Posterior vena cava (tissue), 2 donors: ENCODE measurements at regions not wholly inside any gene's neighbourhood (a gene's known extent, or its start where the extent isn't known, plus 50 kb on each side); places are given as distances from the start of the nearest gene placed in this dataset.

Experiments used
- DNase-seq: peaks from one replicate; pipeline ENCODE4 v3.0.0-alpha.2; 2020; ENCODE audit warnings: low spot score
- intact Hi-C, 2 donors: fragments of 100-400 bp; cut with DNase I; formaldehyde crosslinking; loops; one replicate each; pipeline versions ENCODE4 v1.14.1 to v1.14.2; 2022 to 2023
- donor health status: DM: yes; HTN: yes; CAD: no.
- donor health status: DM: yes; HTN: yes; CAD: no.

- DNase-seq, result peak; percentile 47
- intact Hi-C loops, result no loop called here
Measured at GRCh38 chr10:124346831-124347230, 71.9 kb downstream of the OAT start.

GRCh38 chr10:124345521-124345920 is 73.2 kb downstream of the OAT start:
- peak; percentile 57 for DNase-seq
- intact Hi-C loops, result no loop called here

- intact Hi-C loops, result no loop called here
- peak; percentile 14 for DNase-seq
Measured at GRCh38 chr10:124344931-124345330, 73.8 kb downstream of the OAT start.

- DNase-seq, result peak; percentile 20
- intact Hi-C loops, result no loop called here
Measured at GRCh38 chr10:124344266-124344590, 74.5 kb downstream of the OAT start.

GRCh38 chr10:124343351-124344265 is 75.1 kb downstream of the OAT start:
- intact Hi-C loops, result no loop called here
- DNase-seq, result peak; percentile 56

GRCh38 chr10:124342821-124343170 is 75.9 kb downstream of the OAT start:
- intact Hi-C loops, result no loop called here
- DNase-seq, result no peak

- intact Hi-C loops, result no loop called here
- peak; percentile 71 for DNase-seq
Measured at GRCh38 chr10:124342136-124342820, 76.4 kb downstream of the OAT start.

GRCh38 chr10:124341768-124342135 is 77.0 kb downstream of the OAT start:
- intact Hi-C loops, result no loop called here
- DNase-seq, result no peak

GRCh38 chr10:124340033-124340760 is 78.5 kb downstream of the OAT start:
- DNase-seq, result peak; percentile 62
- intact Hi-C loops, result no loop called here

GRCh38 chr10:124339119-124340032 is 79.3 kb downstream of the OAT start:
- intact Hi-C loops, result no loop called here
- peak; percentile 58 for DNase-seq

- no peak for DNase-seq
- intact Hi-C loops, result no loop called here
Measured at GRCh38 chr10:124338276-124338925, 80.3 kb downstream of the OAT start.

- intact Hi-C loops, result no loop called here
- DNase-seq, result no peak
Measured at GRCh38 chr10:124336186-124336585, 82.5 kb downstream of the OAT start.

- DNase-seq, result no peak
- intact Hi-C loops, result no loop called here
Measured at GRCh38 chr10:124333931-124334330, 84.8 kb downstream of the OAT start.

GRCh38 chr10:124332426-124332825 is 86.3 kb downstream of the OAT start:
- intact Hi-C loops, result no loop called here
- no peak for DNase-seq

GRCh38 chr10:124329941-124330340 is 88.8 kb downstream of the OAT start:
- DNase-seq, result peak; percentile 40
- intact Hi-C loops, result no loop called here

GRCh38 chr10:124329362-124329761 is 89.4 kb downstream of the OAT start:
- intact Hi-C loops, result no loop called here
- no peak for DNase-seq

- intact Hi-C loops, result no loop called here
Measured at GRCh38 chr10:124328477-124329220, 90.1 kb downstream of the OAT start.

GRCh38 chr10:124325998-124326636 is 92.6 kb downstream of the OAT start:
- intact Hi-C loops, result no loop called here
- DNase-seq, result peak; percentile 54

More at GRCh38 chr10:124328477-124329220, 90.1 kb downstream of the OAT start:
- DNase-seq, result peak; percentile 42
